Activated CD8-positive, alpha-beta memory T cell treated with anti-CD3 and anti-CD28 coated beads, Interleukin-2, amount 10 ng/mL, durations not matched to agents 7 days and 5 days (primary cell): ENCODE measurements at regions not wholly inside any gene's neighbourhood (a gene's known extent, or its start where the extent isn't known, plus 50 kb on each side); places are given as distances from the start of the nearest gene placed in this dataset.
A peak's percentile ranks its signal among the peaks of the same experiment; 100 is the strongest.

ENCODE experiments used
- ATAC-seq: fragments of 150-1000 bp; cut with Tn5 transposase; one replicate; pipeline ENCODE4 v1.10.0; 2021; ENCODE audit warnings: moderate library complexity
- CTCF ChIA-PET: fragments of 350-600 bp; sonication (Branson Sonifier 250); formaldehyde crosslinking; loops from one replicate; lab custom pipeline; 2021; ENCODE audit warnings: antibody characterized with exemption; lab: Charles Lee
- DNase-seq: peaks from one replicate; pipeline ENCODE4 v3.0.0-alpha.2; 2020
- H3K27ac Mint-ChIP-seq: one replicate; pipeline ENCODE4 v1.8.0; 2021; ENCODE audit warnings: mild to moderate bottlenecking, mixed read lengths
- H3K27me3 Mint-ChIP-seq: one replicate; pipeline ENCODE4 v1.8.0; 2021; ENCODE audit warnings: mixed read lengths
- H3K36me3 Mint-ChIP-seq: one replicate; pipeline ENCODE4 v1.8.0; 2021; ENCODE audit warnings: mild to moderate bottlenecking, mixed read lengths
- H3K4me1 Mint-ChIP-seq: one replicate; pipeline ENCODE4 v1.8.0; 2021; ENCODE audit warnings: mixed read lengths
- H3K4me3 Mint-ChIP-seq: one replicate; pipeline ENCODE4 v1.8.0; 2021; ENCODE audit warnings: mild to moderate bottlenecking, moderate library complexity, mixed read lengths
- H3K9me3 Mint-ChIP-seq: one replicate; pipeline ENCODE4 v1.8.0; 2022; ENCODE audit warnings: low read depth, mixed read lengths

DNA sequence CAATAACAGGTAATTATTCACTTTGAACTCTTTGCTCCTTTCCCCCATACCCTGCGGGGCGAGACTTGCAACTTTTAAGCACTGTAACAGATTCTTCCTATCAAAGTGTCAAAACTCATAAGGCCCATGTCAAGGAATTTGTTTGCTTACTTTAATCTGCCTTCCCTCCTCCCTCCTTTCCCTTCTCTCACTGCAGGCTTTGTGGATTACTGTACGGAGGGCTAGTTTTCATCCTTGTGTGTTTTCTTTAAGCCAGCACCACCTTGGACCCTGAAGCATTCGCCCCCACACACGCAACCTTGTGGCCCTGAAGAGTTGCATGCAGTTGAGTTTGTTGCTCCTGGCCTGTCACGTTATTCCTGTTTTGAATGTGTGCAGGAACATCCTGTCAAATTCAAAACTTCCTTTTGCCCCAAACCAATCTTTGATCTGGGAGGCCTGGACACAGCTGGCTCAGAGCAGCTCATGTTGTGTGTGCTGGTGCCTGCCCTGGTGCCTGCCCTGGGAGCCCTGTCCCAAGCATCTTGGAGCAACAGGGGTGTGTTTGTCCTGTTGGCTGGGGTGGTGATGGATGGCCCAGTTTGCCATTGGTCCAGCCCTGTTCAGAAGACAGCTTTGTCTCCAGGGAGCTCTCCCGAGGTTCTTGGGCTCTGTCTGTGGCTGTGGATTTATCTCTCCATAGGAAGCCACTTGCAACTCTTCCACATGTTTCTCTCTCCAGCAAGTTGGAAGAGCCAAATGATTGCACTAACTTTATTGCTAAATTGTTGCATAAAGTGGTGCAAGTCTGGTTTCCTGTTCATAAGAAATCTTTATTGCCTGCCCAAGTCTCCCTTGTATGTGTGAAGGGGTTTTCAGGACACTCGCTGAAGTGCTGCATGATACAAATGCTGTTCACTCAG lies 199.6 kb downstream of the VAPA start:
- Mint-ChIP-seq H3K27ac (no peak overlapping the region), H3K36me3 (no peaks in the 10 kb centered on the region), H3K4me1 (no peaks in the 10 kb centered on the region), H3K4me3 (no peak overlapping the region), H3K9me3 (peaks cover 2% of the 10 kb centered on the region), H3K27me3 (peaks cover 15% of the 10 kb centered on the region)
- no peak for DNase-seq
- ATAC-seq: no peak
- CTCF ChIA-PET: no interaction called here

DNA sequence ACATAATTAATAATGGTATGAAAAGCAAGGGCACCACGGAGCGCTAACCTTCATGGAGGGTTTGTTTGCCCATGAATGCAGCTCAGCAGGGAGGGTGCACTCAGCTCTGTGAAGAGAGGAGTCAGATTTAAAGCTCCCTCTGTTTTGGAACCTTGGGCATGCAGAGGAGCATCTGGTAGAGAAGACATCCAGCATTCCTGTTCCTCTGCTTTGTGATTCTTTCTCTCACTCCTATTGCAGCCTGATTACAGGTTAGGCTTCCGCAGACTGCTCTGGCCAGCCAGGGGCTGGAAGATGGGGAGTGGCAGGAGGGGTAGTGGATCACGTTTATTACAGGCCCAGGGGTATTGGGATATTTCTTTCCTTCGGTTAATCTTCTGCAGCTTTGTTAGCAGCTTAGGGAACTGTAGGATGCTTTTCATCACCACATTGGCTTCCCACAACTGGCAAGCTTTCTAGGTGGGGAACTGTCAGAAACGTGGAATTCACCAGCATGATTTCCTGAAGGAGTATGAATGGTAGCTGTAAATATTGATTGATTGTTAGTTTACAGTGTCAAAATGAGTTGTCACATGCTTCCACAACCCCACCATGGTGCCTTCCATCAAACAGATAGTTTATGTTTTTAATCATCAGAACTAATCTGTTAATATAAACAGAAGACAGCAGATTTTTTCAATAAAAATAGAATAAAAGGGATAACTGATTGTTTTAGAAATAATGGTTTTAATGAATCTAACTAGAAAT lies 201.1 kb downstream of the VAPA start:
- DNase-seq: no peak
- no peak for ATAC-seq
- no peak overlapping the region for H3K4me3 Mint-ChIP-seq
- H3K9me3 Mint-ChIP-seq: peaks cover 4% of the 10 kb centered on the region
- no peak overlapping the region for H3K27ac Mint-ChIP-seq
- CTCF ChIA-PET: no interaction called here
- H3K36me3 Mint-ChIP-seq: no peaks in the 10 kb centered on the region
- H3K4me1 Mint-ChIP-seq: no peaks in the 10 kb centered on the region
- H3K27me3 Mint-ChIP-seq: peaks cover 15% of the 10 kb centered on the region

DNA sequence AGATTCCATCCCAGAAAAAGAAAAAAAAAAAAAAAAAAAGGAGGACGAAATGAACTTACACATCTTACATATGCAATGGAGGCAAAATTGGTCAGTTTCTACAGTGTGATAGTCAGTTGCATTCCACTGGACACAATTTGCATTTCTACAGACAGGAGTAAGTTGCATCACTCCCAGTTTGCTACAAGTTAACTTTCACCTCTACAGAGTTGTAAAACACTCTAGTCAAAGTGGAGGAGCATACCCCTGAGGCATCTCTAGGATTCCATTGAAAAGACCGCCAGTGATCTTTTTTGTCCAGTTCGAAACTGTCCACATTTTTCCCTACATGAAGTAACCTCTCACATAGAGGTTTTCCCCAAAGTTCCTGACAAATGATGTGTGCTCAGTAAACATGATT lies 202.8 kb downstream of the VAPA start:
- H3K27me3 Mint-ChIP-seq: peaks cover 13% of the 10 kb centered on the region
- ATAC-seq: no peak

DNA sequence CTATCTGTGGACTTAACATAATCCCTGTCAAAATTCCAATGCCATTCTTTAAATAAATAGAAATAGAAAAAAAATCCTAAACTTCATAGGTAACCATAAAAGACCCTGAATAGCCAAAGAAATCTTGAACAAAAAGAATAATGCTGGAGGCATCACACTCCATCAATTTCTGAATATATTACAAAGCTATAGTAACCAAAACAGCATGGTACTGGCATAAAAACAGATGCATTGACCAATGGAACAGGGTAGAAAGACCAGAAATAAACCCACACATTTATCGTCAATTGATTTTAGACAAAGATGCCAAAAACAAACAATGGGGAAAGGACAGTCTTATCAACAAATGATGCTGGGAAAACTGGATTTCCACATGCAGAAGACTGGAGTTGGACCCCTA lies 205.7 kb downstream of the VAPA start:
- H3K27me3 Mint-ChIP-seq: peaks cover 13% of the 10 kb centered on the region
- no peaks in the 10 kb centered on the region for H3K36me3 Mint-ChIP-seq
- ATAC-seq (no peak), DNase-seq (no peak)
- CTCF ChIA-PET: no interaction called here
- peaks cover 4% of the 10 kb centered on the region for H3K9me3 Mint-ChIP-seq
- no peak overlapping the region for H3K27ac Mint-ChIP-seq
- no peak overlapping the region for H3K4me3 Mint-ChIP-seq
- H3K4me1 Mint-ChIP-seq: peaks cover 12% of the 10 kb centered on the region

More for the DNA sequence above, 202.8 kb downstream of the VAPA start:
- no peaks in the 10 kb centered on the region for H3K4me1 Mint-ChIP-seq
- DNase-seq: no peak
- peaks cover 4% of the 10 kb centered on the region for H3K9me3 Mint-ChIP-seq
- CTCF ChIA-PET: no interaction called here
- H3K27ac Mint-ChIP-seq: no peak overlapping the region
- no peaks in the 10 kb centered on the region for H3K36me3 Mint-ChIP-seq
- H3K4me3 Mint-ChIP-seq: no peak overlapping the region

DNA sequence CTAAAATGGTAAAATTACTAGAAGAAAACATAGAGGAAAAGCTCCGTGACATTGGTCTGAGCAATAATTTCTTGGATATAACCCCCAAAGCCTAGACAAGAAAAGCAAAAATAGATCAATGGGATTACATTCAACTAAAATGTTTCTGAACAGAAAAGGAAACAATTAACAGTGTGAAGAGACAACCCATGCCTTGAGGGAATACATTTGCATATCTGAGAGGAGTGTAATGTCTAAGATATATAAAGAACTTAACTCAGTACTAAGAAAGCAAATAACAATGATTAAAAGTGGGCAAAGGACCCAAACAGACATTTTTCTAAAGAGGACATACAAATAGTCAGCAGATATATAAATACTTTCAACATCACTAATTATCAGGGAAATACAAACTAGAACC lies 206.2 kb downstream of the VAPA start:
- no peak overlapping the region for H3K4me3 Mint-ChIP-seq
- H3K9me3 Mint-ChIP-seq: peaks cover 4% of the 10 kb centered on the region
- H3K27me3 Mint-ChIP-seq: peaks cover 13% of the 10 kb centered on the region
- H3K36me3 Mint-ChIP-seq: no peaks in the 10 kb centered on the region
- DNase-seq: no peak
- H3K4me1 Mint-ChIP-seq: peaks cover 12% of the 10 kb centered on the region
- ATAC-seq: no peak
- CTCF ChIA-PET: no interaction called here
- H3K27ac Mint-ChIP-seq: no peak overlapping the region

DNA sequence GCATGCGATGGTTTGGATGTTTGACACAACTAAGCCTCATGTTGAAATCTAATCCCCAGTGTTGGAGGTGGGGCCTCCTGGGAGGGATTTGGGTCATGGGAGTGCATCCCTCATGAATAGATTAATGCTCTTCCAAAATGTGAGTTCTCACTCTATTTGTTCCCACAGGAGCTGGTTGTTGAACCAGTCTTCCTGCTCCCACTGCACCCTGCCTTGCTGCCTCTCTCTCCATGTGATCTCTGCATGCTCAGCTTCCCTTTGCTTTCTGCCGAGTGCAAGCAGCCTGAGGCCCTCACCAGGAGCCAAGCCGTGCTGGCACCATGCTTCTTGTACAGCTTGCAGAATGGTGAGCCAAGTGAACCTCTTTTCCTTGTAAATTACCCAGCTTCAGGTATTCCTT lies 206.8 kb downstream of the VAPA start:
- no peak for ATAC-seq
- no peak overlapping the region for H3K4me3 Mint-ChIP-seq
- CTCF ChIA-PET: no interaction called here

DNA sequence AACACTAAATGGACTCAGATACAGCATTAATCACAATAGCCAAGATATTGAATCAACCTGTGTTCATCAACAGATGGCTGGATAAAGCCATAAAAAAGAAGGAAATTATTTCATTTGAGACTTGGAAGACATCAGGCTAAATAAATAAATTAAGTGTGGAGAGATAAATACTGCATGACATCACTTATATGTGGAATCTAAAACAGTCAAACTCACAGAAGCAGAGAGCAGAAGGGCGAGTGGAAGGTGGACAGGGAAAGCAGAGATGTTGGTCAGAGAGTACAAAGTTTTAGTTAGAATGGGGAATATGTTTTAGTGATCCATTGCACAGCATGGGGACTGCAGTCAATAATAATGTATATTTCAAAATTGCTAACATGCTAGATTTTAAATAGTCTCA lies 207.2 kb downstream of the VAPA start:
- no peak overlapping the region for H3K27ac Mint-ChIP-seq
- peaks cover 12% of the 10 kb centered on the region for H3K4me1 Mint-ChIP-seq
- peaks cover 13% of the 10 kb centered on the region for H3K27me3 Mint-ChIP-seq
- DNase-seq (no peak), ATAC-seq (no peak)
- CTCF ChIA-PET: no interaction called here
- H3K9me3 Mint-ChIP-seq: peaks cover 4% of the 10 kb centered on the region
- H3K4me3 Mint-ChIP-seq: no peak overlapping the region
- H3K36me3 Mint-ChIP-seq: no peaks in the 10 kb centered on the region

More for the DNA sequence above, 206.8 kb downstream of the VAPA start:
- Mint-ChIP-seq H3K36me3 (no peaks in the 10 kb centered on the region), H3K27me3 (peaks cover 13% of the 10 kb centered on the region), H3K9me3 (peaks cover 4% of the 10 kb centered on the region), H3K4me1 (peaks cover 12% of the 10 kb centered on the region), H3K27ac (no peak overlapping the region)
- no peak for DNase-seq

DNA sequence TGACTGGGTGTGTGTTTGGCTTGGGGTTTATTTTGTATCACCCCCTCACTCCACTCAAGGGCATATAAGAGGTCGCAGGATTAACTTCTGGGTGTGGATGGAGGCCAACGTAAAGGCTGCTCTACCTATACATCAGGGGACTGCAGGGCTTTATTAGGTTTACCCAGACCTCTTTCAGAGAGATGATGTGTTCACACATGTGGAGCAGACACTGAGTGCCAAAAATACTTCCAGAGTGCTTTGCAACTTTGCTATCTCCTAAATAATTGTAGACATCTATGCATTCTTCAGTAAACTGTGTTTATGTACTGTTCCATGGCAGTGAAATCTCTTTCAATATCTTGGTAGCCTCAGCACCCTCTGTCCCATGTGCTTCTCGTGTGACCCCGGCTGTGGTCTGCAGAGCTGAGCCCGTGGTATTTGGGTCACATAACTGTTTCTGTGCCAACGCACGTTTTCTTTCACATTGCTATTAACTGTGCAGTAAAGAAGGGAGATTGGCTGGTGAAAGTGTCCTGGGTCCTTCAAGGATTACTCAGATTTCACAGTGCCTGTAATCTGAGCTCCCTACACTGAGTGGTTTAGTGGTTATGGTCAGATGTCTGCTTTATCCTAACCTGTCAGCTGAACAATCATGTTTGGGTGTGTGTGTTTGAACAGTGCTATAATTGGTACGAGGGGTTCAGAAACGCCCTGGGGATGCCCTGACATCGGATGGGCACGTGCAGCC lies 208.1 kb downstream of the VAPA start:
- no peaks in the 10 kb centered on the region for H3K36me3 Mint-ChIP-seq
- H3K9me3 Mint-ChIP-seq: peaks cover 4% of the 10 kb centered on the region
- CTCF ChIA-PET: no interaction called here
- no peak overlapping the region for H3K27ac Mint-ChIP-seq
- ATAC-seq (no peak), DNase-seq (no peak)
- H3K4me3 Mint-ChIP-seq: no peak overlapping the region
- H3K27me3 Mint-ChIP-seq: peaks cover 9% of the 10 kb centered on the region
- peaks cover 12% of the 10 kb centered on the region for H3K4me1 Mint-ChIP-seq

DNA sequence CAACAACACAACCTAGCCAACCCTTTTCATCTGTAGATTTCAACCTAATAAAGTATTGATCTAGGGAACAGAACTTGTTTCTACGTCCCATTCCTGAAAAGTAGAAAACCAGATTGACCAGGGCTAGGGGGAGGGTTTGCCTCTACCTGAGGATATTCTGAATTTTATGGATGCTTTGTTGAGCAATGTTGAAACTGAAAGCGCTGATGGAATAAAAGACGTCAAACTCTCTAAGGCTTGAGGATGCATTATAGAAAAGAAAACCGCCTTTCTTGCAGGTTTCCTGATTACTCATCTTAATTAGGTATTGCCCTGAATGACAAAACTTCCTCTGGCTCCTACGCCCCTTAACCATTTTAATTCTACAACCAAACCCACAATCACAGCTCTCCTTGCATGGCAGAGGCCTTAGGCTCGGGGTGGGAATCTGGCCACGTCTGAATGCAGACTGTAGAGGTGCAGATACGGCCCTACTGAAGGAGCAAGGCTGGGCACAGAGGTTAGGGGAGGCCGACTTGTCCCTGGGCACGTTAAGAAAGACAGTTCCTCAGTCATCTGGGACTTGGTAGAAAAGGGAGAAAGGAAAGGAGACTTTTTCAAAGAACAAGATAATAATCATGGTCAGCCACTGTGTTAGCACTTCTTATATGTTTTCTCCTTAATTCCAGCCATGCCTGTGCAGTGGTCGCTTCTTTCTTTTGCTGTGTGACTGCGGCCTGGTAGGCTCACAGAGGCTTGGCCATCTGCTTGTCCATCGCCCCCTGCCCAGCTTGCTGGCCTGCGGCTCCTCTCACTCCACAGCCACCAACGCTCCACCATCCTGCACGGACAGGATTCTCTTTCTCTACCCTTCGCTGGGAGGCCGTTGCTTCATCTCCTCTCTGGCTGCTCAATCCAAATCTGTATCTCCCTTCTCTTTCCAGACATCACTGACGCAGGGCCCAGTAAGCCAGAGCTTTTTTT lies 209.5 kb downstream of the VAPA start:
- Mint-ChIP-seq H3K4me3 (no peak overlapping the region), H3K27ac (peak overlapping the region; percentile 1), H3K36me3 (no peaks in the 10 kb centered on the region), H3K27me3 (peaks cover 8% of the 10 kb centered on the region), H3K4me1 (peaks cover 12% of the 10 kb centered on the region), H3K9me3 (peaks cover 3% of the 10 kb centered on the region)
- DNase-seq (no peak), ATAC-seq (peak; percentile 64)
- CTCF ChIA-PET: no interaction called here

DNA sequence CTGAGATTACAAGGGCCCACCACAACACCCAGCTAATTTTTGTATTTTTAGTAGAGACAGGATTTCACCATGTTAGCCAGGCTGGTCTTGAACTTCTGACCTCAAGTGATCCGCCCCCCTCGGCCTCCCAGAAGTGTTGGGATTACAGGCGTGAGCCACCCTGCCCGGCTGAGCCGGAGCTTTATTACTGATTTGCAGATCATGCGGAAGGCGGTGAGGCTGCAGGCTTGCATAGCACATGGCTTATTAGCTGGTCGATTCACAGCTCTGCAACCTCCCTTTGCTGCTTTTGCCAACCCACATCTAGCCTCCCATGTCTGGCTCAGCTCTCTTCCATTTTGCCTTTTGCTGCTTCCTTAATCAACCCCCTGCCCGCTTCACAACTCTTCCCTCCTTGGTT lies 210.3 kb downstream of the VAPA start:
- Mint-ChIP-seq H3K4me3 (no peak overlapping the region), H3K36me3 (no peaks in the 10 kb centered on the region), H3K9me3 (no peaks in the 10 kb centered on the region), H3K27ac (no peak overlapping the region), H3K27me3 (peaks cover 10% of the 10 kb centered on the region), H3K4me1 (peaks cover 12% of the 10 kb centered on the region)
- CTCF ChIA-PET: no interaction called here
- no peak for DNase-seq
- no peak for ATAC-seq

DNA sequence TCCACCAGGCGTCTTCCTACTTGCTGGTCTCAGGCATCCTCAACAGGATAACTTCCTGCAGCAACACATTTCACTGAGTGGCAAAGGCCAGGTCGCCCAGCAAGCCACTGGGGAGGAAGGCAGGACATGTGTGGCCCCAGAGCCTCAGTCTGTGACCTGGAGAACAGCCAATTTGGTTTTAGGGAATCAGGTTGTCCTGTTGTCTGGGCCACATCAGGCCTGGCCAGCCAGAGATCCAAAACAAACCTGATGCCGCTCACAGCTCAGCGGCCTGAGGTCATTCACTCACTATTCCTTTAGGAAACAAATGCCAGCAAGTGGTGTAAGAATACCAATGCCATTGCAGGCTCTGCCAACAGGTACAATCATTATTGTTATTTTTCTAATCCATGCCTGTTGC lies 210.7 kb downstream of the VAPA start:
- H3K9me3 Mint-ChIP-seq: no peaks in the 10 kb centered on the region
- H3K27me3 Mint-ChIP-seq: peaks cover 10% of the 10 kb centered on the region
- no peak overlapping the region for H3K4me3 Mint-ChIP-seq
- peaks cover 12% of the 10 kb centered on the region for H3K4me1 Mint-ChIP-seq
- H3K27ac Mint-ChIP-seq: no peak overlapping the region
- no peaks in the 10 kb centered on the region for H3K36me3 Mint-ChIP-seq
- no peak for DNase-seq
- CTCF ChIA-PET: no interaction called here
- ATAC-seq: no peak

DNA sequence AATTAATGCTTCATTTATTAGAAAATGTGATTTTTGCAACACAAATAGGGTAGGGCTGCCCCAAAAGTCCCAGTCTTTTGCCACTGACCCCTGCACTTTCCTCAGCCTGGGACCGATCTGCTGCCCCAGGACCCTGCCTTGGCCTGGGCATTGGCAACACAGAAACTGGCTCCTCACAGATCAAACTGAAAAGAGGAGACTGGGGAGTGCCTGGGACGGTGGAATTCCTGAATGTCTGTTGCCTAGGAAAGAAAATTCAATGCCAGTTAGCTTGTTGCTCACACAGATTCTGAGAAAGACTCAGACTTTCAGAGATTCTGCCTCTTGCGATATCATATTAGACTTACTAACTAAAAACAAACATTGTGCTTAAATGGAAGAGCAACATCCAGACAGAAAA lies 211.2 kb downstream of the VAPA start:
- peaks cover 10% of the 10 kb centered on the region for H3K27me3 Mint-ChIP-seq
- no peaks in the 10 kb centered on the region for H3K9me3 Mint-ChIP-seq
- ATAC-seq: no peak
- CTCF ChIA-PET: no interaction called here
- H3K4me3 Mint-ChIP-seq: no peak overlapping the region
- H3K4me1 Mint-ChIP-seq: peaks cover 12% of the 10 kb centered on the region
- H3K27ac Mint-ChIP-seq: no peak overlapping the region
- no peak for DNase-seq
- H3K36me3 Mint-ChIP-seq: no peaks in the 10 kb centered on the region

DNA sequence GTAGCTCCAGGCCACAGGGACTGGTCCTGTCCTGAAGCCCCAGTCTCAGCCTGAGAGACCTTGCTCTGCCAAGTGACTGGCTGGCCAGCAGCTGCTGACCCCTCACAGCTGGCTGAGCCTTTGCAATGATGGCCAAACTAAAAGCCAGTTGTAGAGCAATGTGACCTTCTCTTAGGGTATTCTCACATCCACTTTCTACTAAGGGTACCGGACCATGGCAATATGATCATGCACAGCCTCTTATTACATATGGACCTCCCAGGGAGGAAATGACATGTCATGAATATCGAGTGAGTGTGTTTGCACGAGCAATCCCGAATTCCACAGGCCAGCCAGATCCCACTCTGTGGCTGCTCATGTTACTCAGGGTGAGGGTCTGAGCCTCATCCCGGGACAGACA lies 213.9 kb downstream of the VAPA start:
- Mint-ChIP-seq H3K27me3 (peaks cover 30% of the 10 kb centered on the region), H3K36me3 (no peaks in the 10 kb centered on the region), H3K27ac (no peak overlapping the region), H3K4me1 (peaks cover 9% of the 10 kb centered on the region), H3K4me3 (no peak overlapping the region), H3K9me3 (no peaks in the 10 kb centered on the region)
- DNase-seq: no peak
- CTCF ChIA-PET: no interaction called here
- ATAC-seq: no peak
